ENCODE measurements at regions not wholly inside any gene's neighbourhood (a gene's known extent, or its start where the extent isn't known, plus 50 kb on each side); places are given as distances from the start of the nearest gene placed in this dataset.

- no peak for TF ChIP-seq POLR2A (IDR thresholded peaks at IDR 0.05; ENCODE audit: extremely low read depth, insufficient read length)
- TF ChIP-seq CTCF (IDR thresholded peaks at IDR 0.05; ENCODE audit: low read depth, low read length), result no peak
Measured at GRCh38 chr2:236346366-236346765, 82.2 kb upstream of the ASB18 start.

Measured in NB4 (cell line).